OCI-LY1 (cell line): ENCODE measurements at regions not wholly inside any gene's neighbourhood (a gene's known extent, or its start where the extent isn't known, plus 50 kb on each side); places are given as distances from the start of the nearest gene placed in this dataset.

ENCODE experiments used
- H2AFZ ChIP-seq: fragments of 200-600 bp; sonication (generic), shearing (Covaris generic); 2 replicates; pipeline ENCODE4 v1.6.0; 2014; ENCODE audit warnings: antibody characterized with exemption, mild to moderate bottlenecking, low read length
- H3F3A ChIP-seq: fragments of 200-600 bp; sonication (generic), shearing (Covaris generic); 2 replicates; pipeline ENCODE4 v1.6.0; 2014; ENCODE audit warnings: mild to moderate bottlenecking, antibody characterized with exemption, low read length, moderate library complexity; ENCODE audit not compliant: insufficient read depth
- H3K27ac ChIP-seq: fragments of 200-600 bp; sonication (generic); 2 replicates; pipeline ENCODE4 v1.5.1; 2014; ENCODE audit warnings: low read length, mixed run types, mild to moderate bottlenecking, low read depth; ENCODE audit not compliant: poor library complexity, severe bottlenecking
- H3K27me3 ChIP-seq: fragments of 200-600 bp; sonication (generic); 2 replicates; pipeline ENCODE4 v1.6.0; 2014; ENCODE audit warnings: antibody characterized with exemption, mild to moderate bottlenecking, low read length, moderate library complexity; ENCODE audit not compliant: insufficient read depth
- H3K36me3 ChIP-seq: fragments of 200-600 bp; sonication (generic); 2 replicates; pipeline ENCODE4 v1.6.1; 2014; ENCODE audit warnings: mild to moderate bottlenecking, antibody characterized with exemption, low read length, moderate library complexity, mixed read lengths; ENCODE audit not compliant: insufficient read depth
- H3K4me1 ChIP-seq: fragments of 200-600 bp; sonication (generic); 2 replicates; pipeline ENCODE4 v1.5.1; 2014; ENCODE audit warnings: mild to moderate bottlenecking, low read length, moderate library complexity; ENCODE audit not compliant: insufficient read depth, severe bottlenecking
- H3K4me2 ChIP-seq: fragments of 200-600 bp; sonication (generic), shearing (Covaris generic); 2 replicates; pipeline ENCODE4 v1.6.1; 2014; ENCODE audit warnings: low read length
- H3K4me3 ChIP-seq: fragments of 200-600 bp; sonication (generic); 2 replicates; pipeline ENCODE4 v1.5.1; 2014; ENCODE audit warnings: low read length, low read depth, mild to moderate bottlenecking, mixed read lengths; ENCODE audit not compliant: poor library complexity, severe bottlenecking
- H3K79me2 ChIP-seq: fragments of 200-600 bp; shearing (Covaris generic); 2 replicates; pipeline ENCODE4 v1.6.1; 2016; ENCODE audit warnings: mixed run types, low read length, mixed read lengths; ENCODE audit not compliant: insufficient read depth
- H3K9ac ChIP-seq: fragments of 200-600 bp; sonication (generic), shearing (Covaris generic); 2 replicates; pipeline ENCODE4 v1.6.1; 2014; ENCODE audit warnings: mild to moderate bottlenecking, low read length, mixed read lengths
- H3K9me2 ChIP-seq: fragments of 200-600 bp; sonication (generic), shearing (Covaris generic); 2 replicates; pipeline ENCODE4 v1.6.1; 2014; ENCODE audit warnings: low read depth, mild to moderate bottlenecking, low read length, mixed read lengths
- H3K9me3 ChIP-seq: fragments of 200-600 bp; shearing (Covaris generic); 2 replicates; pipeline ENCODE4 v1.6.1; 2014; ENCODE audit warnings: low read length, mixed read lengths
- H4K20me1 ChIP-seq: fragments of 200-600 bp; sonication (generic), shearing (Covaris generic); 2 replicates; pipeline ENCODE4 v1.6.0; 2016; ENCODE audit warnings: mild to moderate bottlenecking, low read length; ENCODE audit not compliant: insufficient read depth
- CTCF ChIP-seq: fragments of 200-600 bp; sonication (generic), shearing (Covaris generic); IDR thresholded peaks from 2 replicates; pipeline ENCODE4 v1.5.1; 2017; ENCODE audit warnings: mild to moderate bottlenecking, antibody characterized with exemption, low read length, moderate library complexity, mixed read lengths
- EZH2 ChIP-seq: fragments of 200-600 bp; sonication (generic), shearing (Covaris generic); IDR thresholded peaks from 2 replicates; pipeline ENCODE4 v1.8.0; 2017; ENCODE audit warnings: borderline replicate concordance, mixed run types, mild to moderate bottlenecking, antibody characterized with exemption, low read length, moderate library complexity, mixed read lengths

- no peaks in the 10 kb centered on the region for H4K20me1 ChIP-seq
- no peaks in the 10 kb centered on the region for H3K9me2 ChIP-seq
- no peak overlapping the region for H2AFZ ChIP-seq
- H3K27ac ChIP-seq = no peak overlapping the region
- H3K9me3 ChIP-seq = no peaks in the 10 kb centered on the region
- no peaks in the 10 kb centered on the region for H3K27me3 ChIP-seq
- H3F3A ChIP-seq = no peaks in the 10 kb centered on the region
- H3K4me1 ChIP-seq = no peaks in the 10 kb centered on the region
- no peak for TF ChIP-seq EZH2
- no peak for TF ChIP-seq CTCF
- H3K4me3 ChIP-seq = no peak overlapping the region
- H3K79me2 ChIP-seq = no peaks in the 10 kb centered on the region
- H3K9ac ChIP-seq = no peak overlapping the region
- H3K36me3 ChIP-seq = no peaks in the 10 kb centered on the region
- H3K4me2 ChIP-seq = no peak overlapping the region
Measured at GRCh38 chr2:4002841-4003403, 299.5 kb downstream of the DCDC2C start.

- Histone ChIP-seq H4K20me1 (no peaks in the 10 kb centered on the region), H2AFZ (no peak overlapping the region), H3K79me2 (no peaks in the 10 kb centered on the region), H3K36me3 (no peaks in the 10 kb centered on the region), H3K4me2 (no peak overlapping the region), H3F3A (no peaks in the 10 kb centered on the region), H3K4me1 (no peaks in the 10 kb centered on the region), H3K27ac (no peak overlapping the region), H3K9me2 (no peaks in the 10 kb centered on the region; the same call in 1 of the 2 replicates), H3K9me3 (no peaks in the 10 kb centered on the region), H3K27me3 (no peaks in the 10 kb centered on the region), H3K9ac (no peak overlapping the region), H3K4me3 (no peak overlapping the region)
- TF ChIP-seq EZH2 = no peak
- TF ChIP-seq CTCF = no peak
Measured at GRCh38 chr2:4012197-4012596, 308.8 kb downstream of the DCDC2C start.

- Histone ChIP-seq H3K9me2 (no peaks in the 10 kb centered on the region), H3F3A (no peaks in the 10 kb centered on the region), H4K20me1 (no peaks in the 10 kb centered on the region), H3K4me2 (no peak overlapping the region), H3K27ac (no peak overlapping the region), H3K79me2 (no peaks in the 10 kb centered on the region), H3K9me3 (no peaks in the 10 kb centered on the region), H3K36me3 (no peaks in the 10 kb centered on the region), H3K27me3 (0 out of 2 replicates have a peak, but pooled peaks cover 4% of the 10 kb centered on the region), H2AFZ (no peak overlapping the region), H3K4me1 (no peaks in the 10 kb centered on the region), H3K4me3 (no peak overlapping the region), H3K9ac (no peak overlapping the region)
- TF ChIP-seq CTCF = no peak
Measured at GRCh38 chr2:4018535-4018934, 315.2 kb downstream of the DCDC2C start.
